ENCODE measurements at regions not wholly inside any gene's neighbourhood (a gene's known extent, or its start where the extent isn't known, plus 50 kb on each side); places are given as distances from the start of the nearest gene placed in this dataset.

DNA sequence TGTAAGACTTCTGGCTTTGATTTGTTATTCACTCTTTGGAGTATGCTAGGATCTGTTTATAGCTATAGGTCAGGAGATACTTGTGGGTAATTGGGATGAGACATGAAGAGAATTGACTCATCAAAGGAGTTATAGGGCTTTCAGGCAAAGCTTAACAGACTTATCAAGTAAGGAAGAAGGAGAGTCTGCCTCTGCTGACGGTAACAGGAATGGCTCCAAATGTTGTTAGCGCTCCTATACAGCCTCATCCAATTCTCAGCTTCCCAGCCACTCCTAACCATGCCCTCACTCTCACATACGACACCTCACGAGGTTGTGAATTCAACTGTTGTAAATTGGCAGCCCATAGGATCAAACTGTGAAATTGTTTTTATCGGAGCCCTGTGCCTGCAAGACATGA lies 140.5 kb downstream of the KCNA5 start:
- no peak overlapping the region for H3K27ac ChIP-seq (ENCODE audit: low read depth in 1 of 3, low read length in 2 of 3)
- no peaks in the 10 kb centered on the region for H3K9me3 ChIP-seq (ENCODE audit: control insufficient read depth in 2 of 2, insufficient read depth in 1 of 2, low read depth in 1 of 2, low read length in 1 of 2)
- no peaks in the 10 kb centered on the region for H3K4me1 ChIP-seq (ENCODE audit: control insufficient read depth in 3 of 3, insufficient read depth in 2 of 3, low read depth in 1 of 3, low read length in 2 of 3)
- DNase-seq = no peak
- H3K36me3 ChIP-seq (ENCODE audit: control insufficient read depth in 3 of 3, insufficient read depth in 2 of 3, low read depth in 1 of 3, low read length in 3 of 3) = no peaks in the 10 kb centered on the region
- H3K4me3 ChIP-seq (ENCODE audit: low read depth in 1 of 3, low read length in 3 of 3) = no peak overlapping the region
- FAIRE-seq = no peak
- 83 to 87% (median 86%) methylated on average over 5 of the region's 5 CpGs for WGBS, 3 donors
- H3K27me3 ChIP-seq (ENCODE audit: control insufficient read depth in 3 of 3, insufficient read depth in 3 of 3, low read length in 3 of 3) = no peaks in the 10 kb centered on the region

DNA sequence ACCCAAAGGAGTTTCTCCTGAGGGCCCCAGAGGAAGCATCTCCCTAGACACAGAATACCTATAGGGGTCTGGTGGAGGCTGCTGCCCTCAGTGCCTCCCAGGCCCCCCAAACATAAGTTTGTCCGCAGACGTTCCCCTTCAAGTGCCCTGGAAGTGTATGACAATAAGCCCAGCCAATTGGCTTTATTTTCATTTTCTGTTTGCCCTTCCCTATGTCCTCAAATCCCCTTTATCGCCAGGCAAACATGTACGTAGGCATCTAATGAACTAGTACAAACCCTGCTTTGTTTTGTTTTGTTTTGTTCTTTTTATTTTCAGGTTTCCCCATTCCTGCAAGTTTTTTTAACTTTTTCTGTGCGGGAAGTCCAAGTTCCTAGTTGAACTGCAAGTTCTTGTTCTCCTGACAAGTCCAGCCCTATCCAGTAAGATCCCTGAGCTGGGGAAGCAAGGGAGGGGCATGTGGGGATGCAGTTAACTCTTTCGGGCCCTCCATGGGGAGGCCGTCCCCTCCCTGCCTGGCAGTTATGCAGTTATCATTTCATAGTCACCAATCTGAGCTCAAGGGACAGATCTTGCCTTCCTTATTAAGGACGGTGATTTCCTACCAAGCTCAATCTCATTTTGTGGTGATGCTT lies 141.9 kb downstream of the KCNA5 start:
- no peaks in the 10 kb centered on the region for H3K9me3 ChIP-seq (ENCODE audit: control insufficient read depth in 2 of 2, insufficient read depth in 1 of 2, low read depth in 1 of 2, low read length in 1 of 2)
- FAIRE-seq (no peak), DNase-seq (peak; percentile 8 to 27)
- H3K4me1 ChIP-seq (ENCODE audit: control insufficient read depth in 3 of 3, insufficient read depth in 2 of 3, low read depth in 1 of 3, low read length in 2 of 3) = no peaks in the 10 kb centered on the region
- H3K27me3 ChIP-seq (ENCODE audit: control insufficient read depth in 3 of 3, insufficient read depth in 3 of 3, low read length in 3 of 3) = no peaks in the 10 kb centered on the region
- no peaks in the 10 kb centered on the region for H3K36me3 ChIP-seq (ENCODE audit: control insufficient read depth in 3 of 3, insufficient read depth in 2 of 3, low read depth in 1 of 3, low read length in 3 of 3)
- peak overlapping the region in 1 of 3 donors; percentile 11 for H3K27ac ChIP-seq (ENCODE audit: low read depth in 1 of 3, low read length in 2 of 3)
- H3K4me3 ChIP-seq (ENCODE audit: low read depth in 1 of 3, low read length in 3 of 3) = peak overlapping the region in 1 of 3 donors; percentile 1
- WGBS, 3 donors = 16 to 35% (median 35%) methylated on average over 8 of the region's 8 CpGs

DNA sequence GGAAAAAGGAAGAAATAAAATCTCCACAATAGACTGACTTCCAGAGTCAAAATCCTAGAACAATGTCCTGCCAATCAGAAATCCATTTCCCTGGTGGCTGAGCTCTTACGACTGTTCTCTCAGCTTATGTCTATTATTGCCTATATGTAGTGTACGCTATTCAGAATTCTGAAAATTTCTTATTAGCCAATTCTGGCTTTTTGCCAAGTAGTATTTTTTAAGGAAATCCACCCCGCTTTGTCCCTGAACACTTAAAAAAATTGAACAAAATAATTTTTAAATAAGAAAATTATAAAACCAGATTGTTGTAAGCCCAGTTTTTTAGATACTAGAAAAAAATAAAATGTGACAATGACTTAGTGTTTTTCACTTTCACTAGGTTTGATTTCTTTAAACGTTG lies 143.0 kb downstream of the KCNA5 start:
- Histone ChIP-seq H3K4me1 (ENCODE audit: control insufficient read depth in 3 of 3, insufficient read depth in 2 of 3, low read depth in 1 of 3, low read length in 2 of 3) (no peaks in the 10 kb centered on the region), H3K9me3 (ENCODE audit: control insufficient read depth in 2 of 2, insufficient read depth in 1 of 2, low read depth in 1 of 2, low read length in 1 of 2) (no peaks in the 10 kb centered on the region), H3K27me3 (ENCODE audit: control insufficient read depth in 3 of 3, insufficient read depth in 3 of 3, low read length in 3 of 3) (no peaks in the 10 kb centered on the region), H3K27ac (ENCODE audit: low read depth in 1 of 3, low read length in 2 of 3) (no peak overlapping the region), H3K4me3 (ENCODE audit: low read depth in 1 of 3, low read length in 3 of 3) (no peak overlapping the region), H3K36me3 (ENCODE audit: control insufficient read depth in 3 of 3, insufficient read depth in 2 of 3, low read depth in 1 of 3, low read length in 3 of 3) (no peaks in the 10 kb centered on the region)
- FAIRE-seq = no peak
- DNase-seq = no peak
- WGBS, 3 donors = 72 to 88% (median 86%) methylated on average over 4 of the region's 4 CpGs

DNA sequence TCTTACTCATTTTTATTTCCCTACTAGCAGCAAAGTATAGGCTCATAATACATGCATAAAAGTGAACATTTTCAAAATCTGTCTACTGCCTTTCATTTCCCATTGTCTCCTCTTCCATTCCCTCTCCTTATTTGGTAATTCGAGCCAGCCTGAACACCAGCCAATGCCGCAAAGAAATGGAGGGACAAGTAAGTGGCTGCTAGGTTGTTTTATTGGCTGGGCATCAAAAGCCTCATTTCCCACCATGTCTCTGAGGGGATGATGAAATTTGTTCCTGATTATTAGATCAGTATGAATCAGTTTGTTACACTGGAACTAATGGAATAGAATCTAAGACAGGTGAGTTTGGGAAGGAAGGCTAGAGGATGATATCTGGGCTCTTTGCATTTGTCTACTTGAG lies 143.5 kb downstream of the KCNA5 start:
- FAIRE-seq (no peak), DNase-seq (no peak)
- no peaks in the 10 kb centered on the region for H3K36me3 ChIP-seq (ENCODE audit: control insufficient read depth in 3 of 3, insufficient read depth in 2 of 3, low read depth in 1 of 3, low read length in 3 of 3)
- H3K9me3 ChIP-seq (ENCODE audit: control insufficient read depth in 2 of 2, insufficient read depth in 1 of 2, low read depth in 1 of 2, low read length in 1 of 2) = no peaks in the 10 kb centered on the region
- no peak overlapping the region for H3K4me3 ChIP-seq (ENCODE audit: low read depth in 1 of 3, low read length in 3 of 3)
- no peak overlapping the region for H3K27ac ChIP-seq (ENCODE audit: low read depth in 1 of 3, low read length in 2 of 3)
- H3K27me3 ChIP-seq (ENCODE audit: control insufficient read depth in 3 of 3, insufficient read depth in 3 of 3, low read length in 3 of 3) = no peaks in the 10 kb centered on the region
- H3K4me1 ChIP-seq (ENCODE audit: control insufficient read depth in 3 of 3, insufficient read depth in 2 of 3, low read depth in 1 of 3, low read length in 2 of 3) = no peaks in the 10 kb centered on the region
- 90 to 93% (median 92%) methylated on average over 2 of the region's 2 CpGs for WGBS, 3 donors

DNA sequence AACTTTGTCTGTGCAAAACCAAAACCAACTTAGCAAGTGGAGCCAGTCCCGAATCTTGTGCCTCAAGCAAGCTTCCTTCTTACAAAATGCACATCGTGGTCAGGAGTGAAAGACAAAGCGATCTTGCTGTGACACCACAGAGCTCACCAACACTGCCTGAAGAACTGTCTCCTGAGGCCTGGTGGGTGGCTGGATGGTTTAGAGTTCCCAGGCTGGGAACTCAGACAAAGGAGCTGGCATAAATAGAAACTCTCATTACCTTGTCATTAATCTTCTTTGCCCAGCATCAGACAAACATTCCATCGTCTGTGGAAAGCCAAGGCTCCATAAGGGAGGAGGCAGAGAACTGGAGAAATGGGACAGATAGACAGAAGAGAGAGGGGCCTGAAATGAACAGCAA lies 144.8 kb downstream of the KCNA5 start:
- Histone ChIP-seq H3K4me1 (ENCODE audit: control insufficient read depth in 3 of 3, insufficient read depth in 2 of 3, low read depth in 1 of 3, low read length in 2 of 3) (no peaks in the 10 kb centered on the region), H3K9me3 (ENCODE audit: control insufficient read depth in 2 of 2, insufficient read depth in 1 of 2, low read depth in 1 of 2, low read length in 1 of 2) (no peaks in the 10 kb centered on the region), H3K36me3 (ENCODE audit: control insufficient read depth in 3 of 3, insufficient read depth in 2 of 3, low read depth in 1 of 3, low read length in 3 of 3) (no peaks in the 10 kb centered on the region), H3K27ac (ENCODE audit: low read depth in 1 of 3, low read length in 2 of 3) (no peak overlapping the region), H3K27me3 (ENCODE audit: control insufficient read depth in 3 of 3, insufficient read depth in 3 of 3, low read length in 3 of 3) (no peaks in the 10 kb centered on the region), H3K4me3 (ENCODE audit: low read depth in 1 of 3, low read length in 3 of 3) (no peak overlapping the region)
- no peak for FAIRE-seq
- WGBS, 3 donors = 72 to 77% (median 73%) methylated on average over 4 of the region's 4 CpGs
- DNase-seq = no peak

DNA sequence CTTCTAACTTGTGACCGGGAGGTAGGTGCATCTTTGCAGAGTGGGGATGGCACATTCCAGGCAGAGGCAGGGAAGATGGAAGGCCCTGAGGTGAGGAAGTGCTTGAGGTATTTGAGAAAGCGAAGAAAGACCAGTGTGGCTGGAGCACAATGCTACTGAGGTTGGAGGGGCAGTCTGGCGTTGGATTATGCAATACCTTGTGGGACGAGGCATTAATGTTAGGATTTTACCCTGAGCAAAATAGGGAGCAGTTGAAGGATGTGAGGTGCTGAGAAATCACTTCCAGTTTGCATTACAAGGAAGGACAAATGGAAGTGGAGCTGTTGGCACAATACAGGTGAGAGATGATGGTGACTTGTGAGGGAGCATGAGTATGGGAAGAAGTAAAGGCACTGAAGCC lies 145.5 kb downstream of the KCNA5 start:
- H3K27ac ChIP-seq (ENCODE audit: low read depth in 1 of 3, low read length in 2 of 3) = no peak overlapping the region
- H3K9me3 ChIP-seq (ENCODE audit: control insufficient read depth in 2 of 2, insufficient read depth in 1 of 2, low read depth in 1 of 2, low read length in 1 of 2) = no peaks in the 10 kb centered on the region
- no peaks in the 10 kb centered on the region for H3K36me3 ChIP-seq (ENCODE audit: control insufficient read depth in 3 of 3, insufficient read depth in 2 of 3, low read depth in 1 of 3, low read length in 3 of 3)
- no peaks in the 10 kb centered on the region for H3K4me1 ChIP-seq (ENCODE audit: control insufficient read depth in 3 of 3, insufficient read depth in 2 of 3, low read depth in 1 of 3, low read length in 2 of 3)
- WGBS, 3 donors = 69 to 79% (median 74%) methylated on average over 4 of the region's 4 CpGs
- no peak overlapping the region for H3K4me3 ChIP-seq (ENCODE audit: low read depth in 1 of 3, low read length in 3 of 3)
- DNase-seq = no peak
- H3K27me3 ChIP-seq (ENCODE audit: control insufficient read depth in 3 of 3, insufficient read depth in 3 of 3, low read length in 3 of 3) = no peaks in the 10 kb centered on the region
- FAIRE-seq = no peak

DNA sequence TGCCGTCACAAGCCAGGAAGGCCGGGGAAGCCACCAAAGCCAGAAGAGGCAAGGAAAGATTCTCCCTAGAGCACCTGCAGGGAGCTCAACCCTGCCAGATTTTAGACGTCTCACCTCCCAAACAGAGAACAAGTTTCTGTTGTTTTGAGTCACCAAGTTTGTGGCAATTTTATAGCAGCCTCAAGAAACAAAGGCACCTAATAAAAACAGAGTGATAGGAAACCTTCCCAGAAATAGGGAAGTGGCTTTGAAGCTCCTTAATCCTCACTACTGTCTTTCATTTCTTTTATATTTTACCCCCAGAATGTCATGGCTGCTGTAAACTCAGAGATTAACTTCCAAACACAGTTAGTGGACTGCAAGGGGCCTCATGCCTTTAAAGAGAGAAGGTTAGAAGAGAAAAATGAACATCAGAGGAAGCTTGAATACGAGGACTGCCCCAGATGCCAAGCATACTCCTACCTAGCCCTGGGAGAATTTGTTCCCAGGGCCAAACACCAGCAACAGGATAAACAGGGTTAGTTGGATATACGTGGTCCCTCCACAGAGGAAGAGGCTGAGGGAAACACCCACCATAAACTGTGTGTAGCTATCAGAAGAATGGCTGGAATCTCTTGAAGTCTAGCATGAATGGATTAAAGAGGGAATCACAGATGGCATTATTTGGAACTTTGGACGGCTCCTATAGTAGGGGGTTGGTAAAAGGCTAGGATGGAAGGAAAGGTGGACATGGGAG lies 148.3 kb downstream of the KCNA5 start:
- no peak for FAIRE-seq
- Histone ChIP-seq H3K36me3 (ENCODE audit: control insufficient read depth in 3 of 3, insufficient read depth in 2 of 3, low read depth in 1 of 3, low read length in 3 of 3) (no peaks in the 10 kb centered on the region), H3K27me3 (ENCODE audit: control insufficient read depth in 3 of 3, insufficient read depth in 3 of 3, low read length in 3 of 3) (no peaks in the 10 kb centered on the region), H3K4me3 (ENCODE audit: low read depth in 1 of 3, low read length in 3 of 3) (no peak overlapping the region), H3K9me3 (ENCODE audit: control insufficient read depth in 2 of 2, insufficient read depth in 1 of 2, low read depth in 1 of 2, low read length in 1 of 2) (no peaks in the 10 kb centered on the region), H3K4me1 (ENCODE audit: control insufficient read depth in 3 of 3, insufficient read depth in 2 of 3, low read depth in 1 of 3, low read length in 2 of 3) (no peaks in the 10 kb centered on the region), H3K27ac (ENCODE audit: low read depth in 1 of 3, low read length in 2 of 3) (no peak overlapping the region)
- WGBS, 3 donors = 53 to 77% (median 63%) methylated on average over 6 of the region's 6 CpGs
- DNase-seq = no peak

DNA sequence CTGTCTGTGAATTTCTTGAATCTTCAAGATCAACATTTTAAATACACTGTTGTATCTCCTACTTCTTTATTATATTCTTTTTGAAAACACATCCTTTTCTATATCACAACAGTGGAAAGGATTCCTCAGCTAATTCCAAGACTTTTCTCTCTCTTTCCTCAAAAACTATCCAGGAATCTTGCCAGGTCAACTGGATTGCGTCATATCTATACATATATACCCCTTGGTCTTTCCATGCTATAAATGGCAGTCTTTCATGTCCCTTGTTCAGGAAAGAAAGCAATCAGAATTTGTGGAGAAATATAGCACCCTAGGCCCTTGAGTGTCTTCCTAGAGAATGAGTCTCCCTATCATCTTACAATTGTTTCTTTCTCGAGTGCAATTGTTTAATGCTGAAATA lies 149.0 kb downstream of the KCNA5 start:
- Histone ChIP-seq H3K27me3 (ENCODE audit: control insufficient read depth in 3 of 3, insufficient read depth in 3 of 3, low read length in 3 of 3) (peaks cover 0 to 1% (median 0%) of the 10 kb centered on the region in 3 donors), H3K4me3 (ENCODE audit: low read depth in 1 of 3, low read length in 3 of 3) (no peak overlapping the region), H3K9me3 (ENCODE audit: control insufficient read depth in 2 of 2, insufficient read depth in 1 of 2, low read depth in 1 of 2, low read length in 1 of 2) (no peaks in the 10 kb centered on the region), H3K27ac (ENCODE audit: low read depth in 1 of 3, low read length in 2 of 3) (no peak overlapping the region), H3K4me1 (ENCODE audit: control insufficient read depth in 3 of 3, insufficient read depth in 2 of 3, low read depth in 1 of 3, low read length in 2 of 3) (no peaks in the 10 kb centered on the region), H3K36me3 (ENCODE audit: control insufficient read depth in 3 of 3, insufficient read depth in 2 of 3, low read depth in 1 of 3, low read length in 3 of 3) (no peaks in the 10 kb centered on the region)
- no peak for FAIRE-seq
- no peak for DNase-seq
- 75 to 80% (median 80%) methylated on average over 2 of the region's 2 CpGs for WGBS, 3 donors

DNA sequence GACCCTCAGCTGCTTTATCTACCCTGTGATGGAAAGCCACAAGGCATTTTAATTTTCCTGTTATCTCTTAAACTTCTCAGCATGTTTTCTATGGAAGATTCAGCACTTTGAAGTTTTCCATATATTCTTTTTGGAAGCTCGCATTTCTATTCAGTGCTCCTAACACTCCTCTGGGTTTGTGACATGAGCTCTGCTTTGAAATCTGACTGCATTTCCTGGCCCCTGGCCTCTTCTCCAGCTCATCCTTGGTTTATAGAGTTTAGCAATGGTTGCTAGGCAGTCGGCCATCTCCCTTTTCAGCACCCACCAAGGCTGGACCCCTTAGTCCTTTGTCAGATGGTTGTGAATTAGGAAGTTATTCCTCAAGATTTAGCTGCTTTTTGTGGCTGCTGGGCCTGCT lies 150.6 kb downstream of the KCNA5 start:
- FAIRE-seq = no peak
- 77 to 80% (median 78%) methylated on average over 2 of the region's 2 CpGs for WGBS, 3 donors

More for the DNA sequence above, 150.6 kb downstream of the KCNA5 start:
- no peaks in the 10 kb centered on the region for H3K4me1 ChIP-seq (ENCODE audit: control insufficient read depth in 3 of 3, insufficient read depth in 2 of 3, low read depth in 1 of 3, low read length in 2 of 3)
- H3K27ac ChIP-seq (ENCODE audit: low read depth in 1 of 3, low read length in 2 of 3) = no peak overlapping the region
- no peaks in the 10 kb centered on the region for H3K9me3 ChIP-seq (ENCODE audit: control insufficient read depth in 2 of 2, insufficient read depth in 1 of 2, low read depth in 1 of 2, low read length in 1 of 2)
- H3K27me3 ChIP-seq (ENCODE audit: control insufficient read depth in 3 of 3, insufficient read depth in 3 of 3, low read length in 3 of 3) = peaks cover 0 to 3% (median 0%) of the 10 kb centered on the region in 3 donors
- no peak for DNase-seq
- no peak overlapping the region for H3K4me3 ChIP-seq (ENCODE audit: low read depth in 1 of 3, low read length in 3 of 3)
- H3K36me3 ChIP-seq (ENCODE audit: control insufficient read depth in 3 of 3, insufficient read depth in 2 of 3, low read depth in 1 of 3, low read length in 3 of 3) = no peaks in the 10 kb centered on the region
